GM12892 (cell line): ENCODE measurements at regions not wholly inside any gene's neighbourhood (a gene's known extent, or its start where the extent isn't known, plus 50 kb on each side); places are given as distances from the start of the nearest gene placed in this dataset.

Experiments
- DNase-seq: peaks from one replicate; pipeline ENCODE4 v3.0.0; 2011; ENCODE audit not compliant: insufficient read length
- FAIRE-seq: peaks from 2 replicates; lab custom pipeline; 2011; peaks lifted over from hg19 to GRCh38; lab: Jason Lieb, UNC
- POLR2A ChIP-seq: IDR thresholded peaks from 2 replicates; pipeline ENCODE4 v1.6.1; 2011; ENCODE audit warnings: low read depth, low read length, control low read depth
- POLR2AphosphoS5 ChIP-seq: IDR thresholded peaks from 2 replicates; pipeline ENCODE4 v1.6.1; 2011; ENCODE audit warnings: low read depth, low read length, control low read depth
- TAF1 ChIP-seq: IDR thresholded peaks from 2 replicates; pipeline ENCODE4 v1.6.1; 2011; ENCODE audit warnings: low read depth, mild to moderate bottlenecking, control low read depth, low read length, borderline replicate concordance

DNA sequence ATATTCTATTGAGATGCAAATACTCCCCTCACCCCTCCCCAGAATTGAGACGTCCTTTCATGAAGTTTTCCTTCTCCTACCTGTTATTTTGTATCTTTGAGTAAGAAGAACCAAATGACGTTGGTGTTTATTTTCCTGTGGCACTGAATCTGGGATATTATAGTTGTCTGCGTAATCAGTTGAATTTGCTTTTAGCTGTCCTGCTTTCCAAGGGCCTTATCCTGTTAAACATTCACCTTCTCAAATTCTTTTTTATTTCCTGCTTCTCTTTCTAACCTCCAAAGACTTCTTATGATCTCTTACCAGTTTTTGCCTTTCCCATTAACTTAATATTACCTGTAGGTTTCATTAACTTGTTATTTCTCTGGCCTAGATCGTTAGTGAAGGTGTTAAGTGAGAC is 1254.9 kb upstream of the WWC1 start:
- FAIRE-seq = no peak
- TF ChIP-seq POLR2A (no peak), POLR2AphosphoS5 (no peak), TAF1 (no peak)
- no peak for DNase-seq

DNA sequence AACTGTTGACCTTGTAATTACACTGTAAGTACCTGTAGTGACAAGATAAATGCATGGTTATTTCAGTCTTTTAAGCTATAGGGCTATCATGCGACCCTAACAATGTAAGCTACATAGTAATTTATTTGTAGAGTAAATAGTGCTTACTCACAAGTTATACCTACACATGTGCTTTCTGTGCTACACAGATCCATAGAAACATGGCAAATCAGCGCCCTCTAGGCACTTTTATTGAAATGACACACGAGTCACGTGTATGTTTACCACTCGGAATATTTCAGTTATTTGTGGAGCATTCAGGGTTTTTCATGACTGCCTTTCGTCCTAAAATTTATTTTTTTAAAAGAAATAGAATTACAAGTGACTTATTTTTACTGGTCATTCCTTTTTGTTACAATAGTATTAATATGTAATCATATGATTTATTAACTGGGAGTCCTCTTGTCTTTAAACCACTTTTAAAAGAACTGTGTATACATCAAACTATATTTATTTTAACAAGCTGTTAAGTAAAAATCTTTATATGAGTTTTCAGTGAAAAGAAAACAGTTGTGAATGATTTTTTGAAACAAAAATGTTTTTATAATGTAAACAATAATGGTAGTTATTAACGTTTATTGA is 1242.3 kb upstream of the WWC1 start:
- TF ChIP-seq POLR2AphosphoS5 (no peak), TAF1 (no peak), POLR2A (no peak)
- no peak for FAIRE-seq
- no peak for DNase-seq

DNA sequence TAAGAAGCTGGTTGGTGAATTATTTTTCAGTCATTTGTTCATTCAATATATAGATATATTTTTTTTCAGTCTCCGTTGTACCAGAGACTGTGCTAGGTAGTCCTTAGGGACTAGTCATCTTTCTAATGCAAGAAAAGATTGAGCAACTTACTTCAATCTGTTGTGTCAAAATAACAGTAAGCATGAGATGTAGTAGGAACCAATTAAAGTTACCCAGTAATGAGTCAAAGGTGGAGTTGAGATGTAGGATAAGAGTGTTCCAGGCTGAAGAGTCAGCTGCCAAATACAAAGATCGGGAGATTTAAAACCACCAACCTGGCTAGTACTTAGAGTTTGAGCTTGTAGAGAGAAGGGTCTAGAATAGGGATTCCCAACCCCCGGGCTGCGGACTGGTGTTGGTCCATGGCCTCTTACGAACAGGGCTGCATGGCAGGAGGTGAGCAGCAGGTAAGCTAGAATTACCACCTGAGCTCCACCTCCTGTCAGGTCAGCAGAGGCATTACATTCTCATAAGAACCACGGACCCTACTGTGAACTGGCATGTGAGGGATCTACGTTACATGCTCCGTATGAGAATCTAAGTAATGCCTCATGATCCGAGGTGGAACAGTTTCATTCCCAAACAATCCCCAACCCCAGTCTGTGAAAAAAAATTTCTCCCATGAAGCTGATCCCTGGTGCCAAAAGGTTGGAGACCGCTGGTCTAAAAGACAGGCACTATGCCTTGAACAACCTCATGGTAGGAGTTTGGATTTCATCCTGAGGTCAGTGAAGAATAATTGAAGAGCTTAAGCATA is 1241.5 kb upstream of the WWC1 start:
- TF ChIP-seq POLR2AphosphoS5 = no peak
- no peak for TF ChIP-seq POLR2A
- TF ChIP-seq TAF1 = no peak
- no peak for FAIRE-seq
- DNase-seq = no peak

DNA sequence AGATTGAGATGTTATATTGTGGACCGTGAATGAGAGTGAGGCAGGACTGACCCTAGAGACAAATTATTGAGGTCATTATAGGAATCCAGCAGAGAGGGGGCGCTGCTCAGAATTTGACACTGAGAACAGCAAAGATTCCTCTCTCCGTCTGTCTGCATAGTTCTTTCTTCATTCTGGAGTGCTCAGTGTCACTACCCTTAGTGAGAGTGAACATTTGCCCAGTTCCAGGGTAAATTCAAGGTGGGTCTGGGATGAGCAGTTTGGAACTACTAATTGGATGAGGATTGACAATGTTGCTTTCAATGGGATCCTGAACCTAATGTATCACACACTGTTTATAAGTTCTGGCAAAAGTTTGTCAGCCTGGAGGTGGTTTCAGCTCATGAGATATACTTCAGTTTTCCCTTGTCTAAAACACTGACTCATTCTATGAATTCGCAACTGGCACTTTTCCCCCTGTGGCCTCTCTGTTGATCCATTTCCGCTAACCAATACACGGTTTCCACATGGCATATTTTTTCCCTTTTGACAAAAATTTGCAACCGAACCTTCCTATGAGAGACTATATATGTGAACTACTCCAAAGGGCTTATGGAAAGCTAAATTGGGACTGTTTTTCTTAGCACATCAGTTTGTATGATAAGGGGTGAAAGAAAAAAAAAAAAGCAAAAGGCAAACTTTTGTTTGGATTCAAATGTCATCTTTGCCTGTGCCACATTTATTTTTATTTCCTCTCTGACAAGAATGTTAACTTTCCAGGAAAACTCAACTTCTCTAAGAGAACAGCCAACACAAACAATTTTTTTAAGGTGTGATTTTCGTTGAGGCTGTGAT is 1240.7 kb upstream of the WWC1 start:
- DNase-seq (no peak), FAIRE-seq (no peak)
- TF ChIP-seq POLR2AphosphoS5 = no peak
- TF ChIP-seq POLR2A = no peak
- no peak for TF ChIP-seq TAF1

DNA sequence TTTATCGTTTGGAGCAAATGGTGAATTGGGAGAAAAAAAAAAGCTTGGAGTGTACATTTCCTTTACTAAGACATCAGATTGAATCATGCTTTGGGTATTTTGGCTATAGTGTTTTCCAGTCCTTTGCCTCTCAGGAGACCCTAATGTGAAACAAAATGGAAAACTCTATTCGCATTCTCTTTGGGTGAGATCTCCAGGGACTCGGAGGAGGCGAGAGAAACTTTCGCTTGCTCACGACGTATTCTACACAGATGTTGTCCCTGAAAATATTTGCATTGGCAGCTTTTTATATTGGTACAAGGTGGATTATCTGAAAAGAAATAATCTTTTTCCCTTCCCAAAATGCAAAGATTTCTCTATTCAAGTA is 1240.1 kb upstream of the WWC1 start:
- DNase-seq = no peak
- TF ChIP-seq TAF1 (no peak), POLR2AphosphoS5 (no peak), POLR2A (no peak)
- no peak for FAIRE-seq

DNA sequence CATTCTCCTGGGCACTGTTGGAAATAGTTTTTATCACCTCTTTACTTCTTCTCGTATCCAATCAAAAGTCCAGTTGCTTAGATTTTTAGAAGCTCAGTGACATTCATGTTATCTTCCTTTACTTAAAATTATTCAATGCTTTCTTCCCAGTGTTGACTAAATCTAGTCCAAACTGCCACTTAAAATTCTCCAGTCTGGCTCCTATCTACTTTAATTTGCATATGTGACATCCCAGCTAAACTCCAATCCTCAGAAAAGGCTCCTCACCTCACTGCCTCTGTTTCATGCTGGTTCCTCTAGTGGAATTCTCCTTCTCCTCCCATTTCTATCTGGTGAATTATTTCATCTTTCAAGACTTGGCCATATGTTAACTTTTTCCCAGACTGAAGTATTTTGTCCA is 1238.7 kb upstream of the WWC1 start:
- no peak for FAIRE-seq
- no peak for TF ChIP-seq POLR2A
- DNase-seq = no peak

DNA sequence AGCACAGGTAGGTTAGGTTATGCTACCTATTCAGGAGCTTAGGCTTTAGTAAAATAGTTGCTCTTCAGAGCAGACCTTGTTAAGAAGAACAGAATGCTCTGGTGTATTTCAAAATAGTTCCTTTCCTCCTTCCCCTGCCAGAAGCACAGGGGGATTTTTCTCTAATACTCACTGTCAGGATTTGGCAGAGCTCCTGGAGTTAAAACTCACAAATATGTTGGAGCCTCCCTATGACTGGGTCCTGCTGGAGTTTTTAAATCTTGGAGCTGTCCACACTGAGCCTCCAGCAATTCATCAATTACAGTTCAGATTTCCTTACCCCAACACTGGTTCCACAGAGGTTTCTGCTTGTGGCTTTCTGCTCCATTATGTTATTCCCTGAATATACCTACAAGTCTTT is 1233.8 kb upstream of the WWC1 start:
- TF ChIP-seq POLR2A (no peak), TAF1 (no peak), POLR2AphosphoS5 (no peak)
- DNase-seq (no peak), FAIRE-seq (no peak)

DNA sequence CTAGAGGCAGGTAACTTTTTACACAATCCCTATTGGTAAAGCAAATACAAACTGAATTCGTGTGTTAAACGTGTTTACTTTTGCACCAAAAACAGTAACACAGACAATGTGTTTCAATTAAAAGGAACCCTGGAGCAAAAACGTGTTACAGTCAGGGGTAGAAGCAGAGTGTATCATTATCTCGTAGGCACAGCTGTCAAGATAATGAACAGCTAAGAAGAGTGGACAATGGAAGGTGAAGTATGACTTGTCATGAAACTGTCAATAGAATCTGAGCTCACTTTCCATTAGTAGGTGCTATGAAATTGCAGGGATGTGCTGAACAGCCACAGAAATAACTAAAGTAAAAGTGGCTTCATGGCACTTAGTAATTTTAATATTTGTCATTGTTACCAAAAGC is 1229.8 kb upstream of the WWC1 start:
- DNase-seq (no peak), FAIRE-seq (no peak)
- TF ChIP-seq POLR2A = no peak

DNA sequence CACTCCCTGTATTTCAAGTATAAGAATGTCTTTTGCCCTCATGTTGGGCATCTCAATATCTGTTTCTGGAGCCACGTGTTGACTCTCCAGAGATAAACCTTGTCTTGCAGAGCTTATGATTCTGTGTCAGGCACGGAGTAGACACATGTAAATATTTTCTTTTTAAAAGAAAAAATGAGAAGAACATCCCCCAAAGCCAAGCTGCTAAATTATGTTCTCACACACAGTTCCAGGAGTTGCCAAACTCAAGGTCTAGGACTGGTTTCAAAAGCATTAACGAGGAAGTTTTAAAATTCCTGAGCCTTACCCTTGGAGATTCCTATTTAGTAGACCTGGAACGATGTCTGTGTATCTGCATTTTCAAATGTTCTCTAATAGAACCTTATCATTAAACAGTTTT is 1228.3 kb upstream of the WWC1 start:
- FAIRE-seq = no peak
- no peak for DNase-seq
- TF ChIP-seq TAF1 = no peak
- no peak for TF ChIP-seq POLR2A
- TF ChIP-seq POLR2AphosphoS5 = no peak

DNA sequence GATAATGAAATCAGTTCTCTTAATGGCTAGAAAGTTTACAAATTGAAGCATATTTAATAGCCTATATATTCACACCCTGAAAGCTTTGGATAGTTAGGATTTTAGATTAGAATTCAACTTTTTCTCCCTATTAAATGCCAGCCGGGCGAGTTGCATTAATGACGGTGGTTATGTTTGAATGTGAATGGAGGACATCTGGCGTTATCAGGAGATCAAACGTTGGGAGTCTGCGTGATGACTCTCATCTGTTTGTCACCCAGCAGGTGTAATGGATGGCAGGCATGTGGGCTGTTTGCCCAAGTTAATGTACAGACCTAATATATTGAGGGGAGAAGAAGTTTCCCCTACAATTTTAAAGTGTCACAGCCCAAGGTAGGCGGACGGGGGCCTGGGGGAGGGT is 1227.7 kb upstream of the WWC1 start:
- DNase-seq (no peak), FAIRE-seq (no peak)
- TF ChIP-seq POLR2AphosphoS5 = no peak
- TF ChIP-seq POLR2A = no peak
- TF ChIP-seq TAF1 = no peak

DNA sequence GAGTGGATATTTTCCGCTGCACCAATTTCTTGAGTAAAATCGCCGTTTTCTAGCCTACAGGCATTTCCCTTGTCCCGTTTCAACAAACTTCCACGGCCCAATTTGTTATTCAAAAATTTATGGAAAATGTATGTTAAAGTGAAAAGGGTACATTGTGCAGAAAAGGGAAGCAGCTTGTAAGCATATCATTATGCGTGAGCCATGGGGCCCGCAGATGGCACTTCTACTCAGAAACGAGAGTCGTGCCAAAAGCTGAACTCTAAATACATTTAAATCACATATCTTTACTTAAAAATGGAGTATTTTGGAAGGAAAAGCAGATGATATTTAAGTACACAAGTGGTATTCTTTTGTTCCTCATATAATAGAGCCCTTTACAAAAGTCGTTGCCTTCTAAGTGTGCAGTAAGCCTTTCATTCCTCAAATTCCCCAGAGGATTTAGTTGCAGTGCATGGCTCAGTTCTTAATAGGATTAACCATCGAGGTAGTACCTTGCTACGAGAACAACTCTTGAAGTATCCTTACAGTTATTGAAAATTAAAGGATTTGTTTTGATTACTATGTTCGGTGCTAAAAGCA is 1227.2 kb upstream of the WWC1 start:
- no peak for TF ChIP-seq POLR2AphosphoS5
- TF ChIP-seq TAF1 = no peak
- no peak for TF ChIP-seq POLR2A
- no peak for DNase-seq
- FAIRE-seq = no peak

DNA sequence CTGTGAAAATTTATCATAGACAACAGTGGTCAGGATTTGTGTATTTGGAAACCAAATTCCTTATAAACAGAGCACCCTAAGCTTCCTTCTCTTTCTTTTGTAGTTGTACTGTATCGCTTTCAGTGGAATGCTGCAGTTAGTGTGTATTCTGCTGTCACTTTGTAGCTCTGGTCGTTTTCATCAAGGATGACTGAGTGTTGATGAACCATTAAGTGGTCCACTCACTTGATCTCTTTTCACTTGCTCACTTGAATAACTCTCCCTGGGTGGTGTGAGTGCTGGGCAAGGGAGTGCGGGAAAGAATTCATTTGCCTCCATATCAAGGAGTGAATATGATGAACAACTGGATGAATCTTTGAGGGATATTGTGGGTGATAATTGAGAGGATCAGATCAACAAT is 1225.7 kb upstream of the WWC1 start:
- TF ChIP-seq POLR2A (no peak), POLR2AphosphoS5 (no peak), TAF1 (no peak)
- FAIRE-seq = no peak
- no peak for DNase-seq
